ENCODE measurements at regions not wholly inside any gene's neighbourhood (a gene's known extent, or its start where the extent isn't known, plus 50 kb on each side); places are given as distances from the start of the nearest gene placed in this dataset.

GRCh38 chr18:23380001-23380550, 73.0 kb upstream of the RIOK3 start:
- Mint-ChIP-seq H3K9me3 (ENCODE audit: low read depth) (no peaks in the 10 kb centered on the region), H3K27me3 (no peaks in the 10 kb centered on the region), H3K4me1 (peaks cover 27% of the 10 kb centered on the region), H3K4me3 (no peak overlapping the region), H3K36me3 (peaks cover 2% of the 10 kb centered on the region), H3K27ac (no peak overlapping the region)
- no peak for DNase-seq
- ATAC-seq: no peak
- CTCF ChIA-PET: interaction anchor here (0.7 to 3.2 kb wide), 8 partner anchors 12 to 349 kb away, joined by 3 to 11 read pairs (median 4); no protein-coding TSS in a partner anchor

GRCh38 chr18:23380817-23381216, 72.3 kb upstream of the RIOK3 start:
- H3K27me3 Mint-ChIP-seq: no peaks in the 10 kb centered on the region
- H3K9me3 Mint-ChIP-seq (ENCODE audit: low read depth): no peaks in the 10 kb centered on the region
- ATAC-seq (no peak), DNase-seq (no peak)
- CTCF ChIA-PET: interaction anchor here (0.7 to 1.4 kb wide), 4 partner anchors 22 to 303 kb away, joined by 3 to 4 read pairs (median 4); no protein-coding TSS in a partner anchor
- H3K36me3 Mint-ChIP-seq: peaks cover 2% of the 10 kb centered on the region
- H3K4me1 Mint-ChIP-seq: peaks cover 32% of the 10 kb centered on the region
- H3K27ac Mint-ChIP-seq: no peak overlapping the region
- H3K4me3 Mint-ChIP-seq: no peak overlapping the region

GRCh38 chr18:23383494-23383893, 69.6 kb upstream of the RIOK3 start:
- Mint-ChIP-seq H3K36me3 (peaks cover 2% of the 10 kb centered on the region), H3K4me3 (no peak overlapping the region), H3K4me1 (peaks cover 20% of the 10 kb centered on the region), H3K9me3 (ENCODE audit: low read depth) (no peaks in the 10 kb centered on the region), H3K27ac (no peak overlapping the region), H3K27me3 (no peaks in the 10 kb centered on the region)
- CTCF ChIA-PET: no interaction called here
- DNase-seq (no peak), ATAC-seq (no peak)

GRCh38 chr18:23384778-23385736, 68.0 kb upstream of the RIOK3 start:
- CTCF ChIA-PET: interaction anchor here (1.3 kb wide), 1 partner anchor 27 kb away, joined by 8 read pairs; no protein-coding TSS in a partner anchor
- ATAC-seq (no peak), DNase-seq (no peak)
- Mint-ChIP-seq H3K4me3 (no peak overlapping the region), H3K9me3 (ENCODE audit: low read depth) (no peaks in the 10 kb centered on the region), H3K36me3 (no peaks in the 10 kb centered on the region), H3K4me1 (peaks cover 16% of the 10 kb centered on the region), H3K27ac (peak overlapping the region; percentile 56), H3K27me3 (no peaks in the 10 kb centered on the region)

GRCh38 chr18:23386317-23386716, 66.8 kb upstream of the RIOK3 start:
- Mint-ChIP-seq H3K4me1 (peaks cover 16% of the 10 kb centered on the region), H3K27ac (no peak overlapping the region), H3K36me3 (no peaks in the 10 kb centered on the region), H3K9me3 (ENCODE audit: low read depth) (no peaks in the 10 kb centered on the region), H3K4me3 (no peak overlapping the region), H3K27me3 (no peaks in the 10 kb centered on the region)
- no peak for DNase-seq
- CTCF ChIA-PET: interaction anchor here (0.7 kb wide), 1 partner anchor 1646 kb away, joined by 3 read pairs; no protein-coding TSS in a partner anchor
- no peak for ATAC-seq

- H3K9me3 Mint-ChIP-seq (ENCODE audit: low read depth): no peaks in the 10 kb centered on the region
- H3K27me3 Mint-ChIP-seq: no peaks in the 10 kb centered on the region
- no peak overlapping the region for H3K4me3 Mint-ChIP-seq
- DNase-seq (no peak), ATAC-seq (no peak)
- no peak overlapping the region for H3K27ac Mint-ChIP-seq
- CTCF ChIA-PET: interaction anchor here (1.1 to 2.4 kb wide), 4 partner anchors 9 to 256 kb away, joined by 3 to 6 read pairs (median 3); no protein-coding TSS in a partner anchor
- peaks cover 16% of the 10 kb centered on the region for H3K4me1 Mint-ChIP-seq
- H3K36me3 Mint-ChIP-seq: no peaks in the 10 kb centered on the region
Measured at GRCh38 chr18:23387265-23387664, 65.8 kb upstream of the RIOK3 start.

- Mint-ChIP-seq H3K27me3 (no peaks in the 10 kb centered on the region), H3K4me1 (peaks cover 16% of the 10 kb centered on the region), H3K4me3 (no peak overlapping the region), H3K9me3 (ENCODE audit: low read depth) (no peaks in the 10 kb centered on the region), H3K36me3 (peaks cover 2% of the 10 kb centered on the region), H3K27ac (no peak overlapping the region)
- no peak for ATAC-seq
- DNase-seq: no peak
- CTCF ChIA-PET: interaction anchor here (0.6 to 2.4 kb wide), 4 partner anchors 10 to 591 kb away, joined by 3 to 6 read pairs (median 4); no protein-coding TSS in a partner anchor
Measured at GRCh38 chr18:23388357-23388756, 64.7 kb upstream of the RIOK3 start.

GRCh38 chr18:23391156-23391555, 61.9 kb upstream of the RIOK3 start:
- Mint-ChIP-seq H3K36me3 (peaks cover 5% of the 10 kb centered on the region), H3K4me3 (no peak overlapping the region), H3K9me3 (ENCODE audit: low read depth) (no peaks in the 10 kb centered on the region), H3K27ac (no peak overlapping the region), H3K27me3 (no peaks in the 10 kb centered on the region), H3K4me1 (peaks cover under 1% of the 10 kb centered on the region)
- ATAC-seq (no peak), DNase-seq (no peak)
- CTCF ChIA-PET: interaction anchor here (0.7 kb wide), 1 partner anchor 15 kb away, joined by 3 read pairs; no protein-coding TSS in a partner anchor

- H3K9me3 Mint-ChIP-seq (ENCODE audit: low read depth): no peaks in the 10 kb centered on the region
- H3K4me3 Mint-ChIP-seq: no peak overlapping the region
- peaks cover 7% of the 10 kb centered on the region for H3K36me3 Mint-ChIP-seq
- peaks cover 10% of the 10 kb centered on the region for H3K4me1 Mint-ChIP-seq
- no peaks in the 10 kb centered on the region for H3K27me3 Mint-ChIP-seq
- ATAC-seq (no peak), DNase-seq (no peak)
- CTCF ChIA-PET: interaction anchor here (0.8 to 3.6 kb wide), 2 partner anchors 14 to 19 kb away, joined by 3 to 17 read pairs; no protein-coding TSS in a partner anchor
- H3K27ac Mint-ChIP-seq: no peak overlapping the region
Measured at GRCh38 chr18:23397907-23398306, 55.2 kb upstream of the RIOK3 start.

GRCh38 chr18:23398401-23398800, 54.7 kb upstream of the RIOK3 start:
- no peak overlapping the region for H3K4me3 Mint-ChIP-seq
- H3K4me1 Mint-ChIP-seq: peaks cover 10% of the 10 kb centered on the region
- ATAC-seq: no peak
- H3K9me3 Mint-ChIP-seq (ENCODE audit: low read depth): no peaks in the 10 kb centered on the region
- DNase-seq: no peak
- H3K27ac Mint-ChIP-seq: no peak overlapping the region
- no peaks in the 10 kb centered on the region for H3K27me3 Mint-ChIP-seq
- H3K36me3 Mint-ChIP-seq: peaks cover 5% of the 10 kb centered on the region
- CTCF ChIA-PET: interaction anchor here (1.0 to 3.6 kb wide), 3 partner anchors 13 to 267 kb away, joined by 3 to 17 read pairs (median 5); no protein-coding TSS in a partner anchor

GRCh38 chr18:23399067-23399466, 54.0 kb upstream of the RIOK3 start:
- CTCF ChIA-PET: interaction anchor here (1.0 to 3.6 kb wide), 3 partner anchors 13 to 268 kb away, joined by 3 to 17 read pairs (median 5); no protein-coding TSS in a partner anchor
- Mint-ChIP-seq H3K9me3 (ENCODE audit: low read depth) (no peaks in the 10 kb centered on the region), H3K36me3 (peaks cover 5% of the 10 kb centered on the region), H3K27ac (no peak overlapping the region), H3K4me1 (peaks cover 10% of the 10 kb centered on the region), H3K4me3 (no peak overlapping the region), H3K27me3 (no peaks in the 10 kb centered on the region)
- ATAC-seq (no peak), DNase-seq (no peak)

GRCh38 chr18:23400918-23401317, 52.2 kb upstream of the RIOK3 start:
- CTCF ChIA-PET: no interaction called here
- ATAC-seq (no peak), DNase-seq (no peak)
- H3K9me3 Mint-ChIP-seq (ENCODE audit: low read depth): no peaks in the 10 kb centered on the region
- peaks cover 10% of the 10 kb centered on the region for H3K4me1 Mint-ChIP-seq
- H3K27me3 Mint-ChIP-seq: no peaks in the 10 kb centered on the region
- peaks cover 2% of the 10 kb centered on the region for H3K36me3 Mint-ChIP-seq
- H3K27ac Mint-ChIP-seq: no peak overlapping the region
- no peak overlapping the region for H3K4me3 Mint-ChIP-seq
